Activated CD8-positive, alpha-beta memory T cell treated with anti-CD3 and anti-CD28 coated beads for 1 hour (primary cell): ENCODE measurements at regions not wholly inside any gene's neighbourhood (a gene's known extent, or its start where the extent isn't known, plus 50 kb on each side); places are given as distances from the start of the nearest gene placed in this dataset.

Source experiments
- DNase-seq, 2 donors: peaks; one replicate each; pipeline ENCODE4 v3.0.0-alpha.2; 2020; ENCODE audit warnings: low read depth in 1 of 2; ENCODE audit errors: extremely low read depth in 1 of 2

DNA sequence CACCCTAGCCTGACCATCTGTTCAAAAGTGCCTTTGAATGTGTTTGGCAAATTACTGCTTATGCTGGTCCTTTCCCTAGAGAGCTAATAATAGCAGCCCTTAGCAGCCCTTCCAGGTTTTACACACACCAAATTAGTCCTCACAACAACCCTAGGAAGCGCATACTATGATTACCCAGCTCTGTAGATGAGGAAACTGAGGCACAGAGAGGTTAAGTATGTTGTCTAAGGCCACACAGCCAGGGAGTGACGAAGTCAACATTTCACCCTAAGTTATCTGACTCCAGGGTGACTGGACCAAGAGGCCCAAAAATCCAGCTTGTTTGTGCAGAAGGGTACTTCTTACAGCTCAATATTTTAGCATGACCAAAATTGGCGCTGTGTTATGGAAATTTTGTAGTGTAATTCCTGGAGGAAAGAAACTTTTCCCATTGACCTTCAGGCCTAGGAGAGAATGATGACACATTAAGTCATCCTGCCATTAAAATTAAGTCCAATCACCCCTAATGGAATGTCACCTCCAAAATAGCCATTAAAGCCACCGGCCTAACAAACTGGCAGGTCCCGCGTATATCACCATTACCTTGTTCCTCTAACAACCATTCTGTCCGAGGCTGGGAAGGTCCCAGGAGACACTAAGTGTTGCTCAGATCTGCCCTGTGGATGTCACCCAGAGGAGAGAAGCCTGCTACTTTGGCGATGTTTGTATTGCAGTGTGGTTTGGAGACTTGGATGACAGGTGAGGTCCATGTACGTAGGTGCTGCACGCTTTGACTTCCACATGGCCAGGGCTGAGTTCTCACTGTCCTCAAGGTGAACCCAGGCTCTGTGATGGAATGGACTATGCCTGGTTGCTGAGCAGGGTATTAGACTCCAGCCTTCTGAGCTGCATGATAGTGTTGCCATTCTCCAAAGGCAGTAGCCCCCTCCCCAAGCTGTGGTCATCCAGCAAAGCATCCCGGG is 258.3 kb downstream of the TOMM20 start:
- no peak for DNase-seq

- DNase-seq = no peak
Measured at GRCh38 chr1:234869182-234870019, 259.2 kb downstream of the TOMM20 start.

GRCh38 chr1:234868296-234869147 is 258.5 kb upstream of the IRF2BP2 start:
- no peak for DNase-seq

- no peak for DNase-seq
Measured at GRCh38 chr1:234866007-234866866, 256.3 kb upstream of the IRF2BP2 start.

- no peak for DNase-seq
Measured at GRCh38 chr1:234865171-234866006, 255.4 kb upstream of the IRF2BP2 start.

DNA sequence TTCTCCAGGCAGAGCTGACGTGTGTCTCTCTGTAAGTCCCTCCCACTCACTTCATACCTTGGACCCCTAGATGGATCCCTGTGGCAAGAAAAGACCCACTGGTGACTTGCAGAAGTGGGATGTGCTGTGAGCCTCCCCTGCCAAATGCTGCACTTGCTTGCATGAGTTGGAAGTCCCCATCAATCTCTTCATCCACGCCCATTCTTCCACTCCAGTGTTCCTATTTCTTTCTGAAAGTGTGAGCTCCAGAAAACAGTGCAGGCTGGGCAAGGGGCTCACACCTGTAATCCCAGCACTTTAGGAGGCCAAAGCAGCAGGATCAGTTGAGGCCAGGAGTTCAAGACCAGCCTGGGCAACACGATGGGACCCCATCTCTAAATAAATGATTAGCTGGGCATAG is 254.1 kb upstream of the IRF2BP2 start:
- DNase-seq = no peak

DNA sequence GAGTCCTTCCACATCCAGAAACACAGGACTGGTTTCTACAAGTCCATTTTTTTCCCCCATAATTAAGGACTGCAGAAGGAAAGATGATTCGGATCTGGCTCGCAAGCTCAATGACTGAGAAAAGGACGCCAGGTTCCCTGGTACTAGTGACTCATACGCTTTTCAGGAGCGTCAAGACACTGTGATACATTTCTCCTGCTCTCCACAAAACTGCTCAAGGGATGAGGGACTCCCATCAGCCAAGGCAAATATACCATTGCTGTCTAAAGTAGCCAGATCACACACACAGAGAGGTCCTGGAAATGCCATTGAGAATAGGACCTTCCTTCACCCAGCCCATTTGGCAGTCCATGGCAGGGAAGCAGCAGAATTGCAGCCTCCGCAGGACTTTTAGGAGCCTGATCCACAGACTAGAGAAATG is 253.6 kb upstream of the IRF2BP2 start:
- no peak for DNase-seq

GRCh38 chr1:234862944-234863515 is 253.1 kb upstream of the IRF2BP2 start:
- DNase-seq = no peak

- DNase-seq = no peak
Measured at GRCh38 chr1:234862360-234862943, 252.5 kb upstream of the IRF2BP2 start.

DNA sequence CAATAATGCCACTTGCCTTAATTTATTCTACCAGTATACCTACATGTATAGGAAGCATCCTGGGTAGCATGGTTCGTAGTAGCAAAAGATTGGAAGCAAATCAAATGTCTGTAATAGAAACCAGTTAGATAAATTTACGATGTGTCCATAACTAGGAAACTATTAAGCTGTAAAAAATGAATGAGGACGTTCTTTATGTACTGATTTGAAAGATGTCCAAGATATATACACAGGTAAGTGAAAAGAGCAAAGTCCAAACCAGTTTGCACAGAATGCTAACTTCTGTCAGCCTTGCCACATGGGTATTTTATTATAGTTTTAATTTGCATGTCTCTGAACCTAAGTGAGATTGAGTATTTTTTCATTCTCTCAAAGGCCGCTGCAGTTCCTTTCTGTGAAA is 251.8 kb upstream of the IRF2BP2 start:
- DNase-seq = no peak

- no peak for DNase-seq
Measured at GRCh38 chr1:234861024-234861620, 251.1 kb upstream of the IRF2BP2 start.

- DNase-seq = no peak
Measured at GRCh38 chr1:234858722-234859121, 248.7 kb upstream of the IRF2BP2 start.

GRCh38 chr1:234856845-234857245 is 246.9 kb upstream of the IRF2BP2 start:
- DNase-seq = no peak

DNA sequence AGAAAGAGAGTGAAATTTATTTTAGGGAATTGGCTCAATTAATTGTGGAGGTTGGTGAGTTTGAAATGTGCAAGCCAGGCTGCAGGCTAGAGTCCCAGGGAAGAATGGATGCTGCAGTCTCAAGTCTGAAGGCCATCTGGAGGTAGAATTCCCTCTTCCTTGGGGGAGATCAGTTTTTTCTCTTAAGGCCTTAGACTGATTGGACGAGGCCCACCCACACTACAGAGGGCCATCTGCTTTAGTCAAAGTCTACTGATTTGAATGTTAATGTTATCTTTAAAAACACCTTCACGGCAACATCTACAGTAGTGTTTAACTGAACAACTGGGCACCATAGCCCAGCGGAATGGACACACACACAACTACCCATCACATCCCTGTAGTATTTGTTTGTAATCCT is 245.9 kb upstream of the IRF2BP2 start:
- no peak for DNase-seq

DNA sequence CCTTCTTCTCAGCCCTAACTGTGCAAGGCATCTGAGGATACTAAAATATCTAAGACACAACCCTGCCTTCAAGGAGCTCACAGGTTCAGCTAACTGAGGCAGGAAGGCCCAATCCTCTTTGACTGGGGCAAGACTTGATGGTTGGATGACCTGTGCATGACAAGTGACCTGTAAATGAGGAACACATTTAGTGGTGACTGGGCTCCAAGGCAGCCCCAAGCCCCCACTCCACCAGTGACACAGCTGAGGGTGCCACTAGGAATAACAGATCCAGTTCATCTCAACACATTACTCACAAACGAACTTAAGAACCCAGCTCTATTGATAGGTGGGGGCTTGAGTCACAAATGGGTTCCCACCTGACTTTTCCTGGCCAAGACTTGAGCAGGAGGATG is 244.7 kb upstream of the IRF2BP2 start:
- no peak for DNase-seq

- DNase-seq = no peak
Measured at GRCh38 chr1:234853906-234854644, 244.1 kb upstream of the IRF2BP2 start.

- no peak for DNase-seq
Measured at GRCh38 chr1:234852659-234853058, 242.7 kb upstream of the IRF2BP2 start.
